Liver (tissue), 8 donors: ENCODE measurements at regions not wholly inside any gene's neighbourhood (a gene's known extent, or its start where the extent isn't known, plus 50 kb on each side); places are given as distances from the start of the nearest gene placed in this dataset.

Source experiments
- DNase-seq: peaks from one replicate; pipeline ENCODE4 v3.0.0-alpha.2; 2017; ENCODE audit warnings: low spot score
- H3K27ac ChIP-seq, 2 donors: one replicate each; pipeline ENCODE4 v1.7.0; 2013; ENCODE audit warnings: inconsistent platforms in 2 of 2, low read length in 2 of 2, control low read depth in 1 of 2, low read depth in 1 of 2, mild to moderate bottlenecking in 1 of 2
- H3K27me3 ChIP-seq, 4 donors: one replicate each; pipeline versions ENCODE4 v1.6.1 to v1.7.0; 2013; ENCODE audit warnings: low read length in 3 of 4, inconsistent platforms in 1 of 4, mild to moderate bottlenecking in 1 of 4, moderate library complexity in 1 of 4; ENCODE audit not compliant: control insufficient read depth in 4 of 4, insufficient read depth in 4 of 4
- H3K36me3 ChIP-seq, 4 donors: one replicate each; pipeline versions ENCODE4 v1.6.1 to v1.7.0; 2013; ENCODE audit warnings: low read length in 3 of 4, mild to moderate bottlenecking in 3 of 4, low read depth in 1 of 4, moderate library complexity in 1 of 4; ENCODE audit not compliant: control insufficient read depth in 4 of 4, insufficient read depth in 3 of 4
- H3K4me1 ChIP-seq, 4 donors: one replicate each; pipeline versions ENCODE4 v1.6.1 to v1.7.0; 2013; ENCODE audit warnings: low read length in 3 of 4, mild to moderate bottlenecking in 3 of 4, moderate library complexity in 1 of 4; ENCODE audit not compliant: control insufficient read depth in 4 of 4, insufficient read depth in 4 of 4
- H3K4me3 ChIP-seq, 3 donors: one replicate each; pipeline versions ENCODE4 v1.6.1 to v1.7.0; 2013; ENCODE audit warnings: low read length in 3 of 3, control low read depth in 1 of 3, low read depth in 1 of 3, mild to moderate bottlenecking in 1 of 3
- H3K9ac ChIP-seq, 2 donors: one replicate each; pipeline ENCODE4 v1.7.0; 2013; ENCODE audit warnings: low read length in 2 of 2, mild to moderate bottlenecking in 2 of 2, moderate library complexity in 2 of 2, control low read depth in 1 of 2, low read depth in 1 of 2
- H3K9me3 ChIP-seq, 4 donors: one replicate each; pipeline versions ENCODE4 v1.6.1 to v1.7.0; 2013; ENCODE audit warnings: low read length in 3 of 4; ENCODE audit not compliant: control insufficient read depth in 4 of 4
- ATF3 ChIP-seq: IDR thresholded peaks from 2 replicates; pipeline ENCODE4 v1.6.1; 2016; ENCODE audit warnings: antibody characterized with exemption
- CTCF ChIP-seq: fragments of 150-350 bp; IDR thresholded peaks from 2 replicates; pipeline ENCODE4 v1.5.1; 2017; ENCODE audit warnings: improper control_type of control experiment, low read depth, low read length; ENCODE audit not compliant: missing input control
- EGR1 ChIP-seq, 2 donors: IDR thresholded peaks; 2 replicates each; pipeline ENCODE4 v1.6.1; 2016 to 2018; ENCODE audit warnings: antibody characterized with exemption in 2 of 2, low read depth in 2 of 2
- FOXA1 ChIP-seq: IDR thresholded peaks from 2 replicates; pipeline ENCODE4 v1.6.1; 2016; ENCODE audit warnings: antibody characterized with exemption
- FOXA2 ChIP-seq: IDR thresholded peaks from 2 replicates; pipeline ENCODE4 v1.6.1; 2016; ENCODE audit warnings: antibody characterized with exemption
- GABPA ChIP-seq, 2 donors: IDR thresholded peaks in 1 of 2; conservative IDR thresholded peaks in 1 of 2; 2 replicates each; pipeline ENCODE4 v1.6.1; 2016; ENCODE audit warnings: antibody characterized with exemption in 2 of 2, mild to moderate bottlenecking in 1 of 2, moderate library complexity in 1 of 2
- HNF4A ChIP-seq, 2 donors: conservative IDR thresholded peaks; 2 replicates each; pipeline ENCODE4 v1.6.1; 2016; ENCODE audit warnings: antibody characterized with exemption in 2 of 2, mild to moderate bottlenecking in 2 of 2
- HNF4G ChIP-seq: IDR thresholded peaks from 2 replicates; pipeline ENCODE4 v1.6.1; 2016; ENCODE audit warnings: antibody characterized with exemption
- JUND ChIP-seq, 2 donors: IDR thresholded peaks; 2 replicates each; pipeline ENCODE4 v1.6.1; 2016; ENCODE audit warnings: antibody characterized with exemption in 2 of 2
- MAX ChIP-seq: IDR thresholded peaks from 2 replicates; pipeline ENCODE4 v1.6.1; 2016; ENCODE audit warnings: antibody characterized with exemption
- NR2F2 ChIP-seq: IDR thresholded peaks from 2 replicates; pipeline ENCODE4 v1.6.1; 2016; ENCODE audit warnings: antibody characterized with exemption
- RAD21 ChIP-seq, 2 donors: IDR thresholded peaks; 2 replicates each; pipeline ENCODE4 v1.6.1; 2016; ENCODE audit warnings: antibody characterized with exemption in 2 of 2, mild to moderate bottlenecking in 2 of 2
- REST ChIP-seq: IDR thresholded peaks from 2 replicates; pipeline ENCODE4 v1.6.1; 2016; ENCODE audit warnings: antibody characterized with exemption, mild to moderate bottlenecking
- RXRA ChIP-seq, 2 donors: IDR thresholded peaks; 2 replicates each; pipeline ENCODE4 v1.6.1; 2017 to 2018; ENCODE audit warnings: antibody characterized with exemption in 2 of 2, mild to moderate bottlenecking in 1 of 2
- SP1 ChIP-seq: IDR thresholded peaks from 2 replicates; pipeline ENCODE4 v1.6.1; 2018; ENCODE audit warnings: antibody characterized with exemption, mild to moderate bottlenecking
- TAF1 ChIP-seq: conservative IDR thresholded peaks from 2 replicates; pipeline ENCODE4 v1.6.1; 2016; ENCODE audit warnings: antibody characterized with exemption, mild to moderate bottlenecking
- YY1 ChIP-seq: IDR thresholded peaks from 2 replicates; pipeline ENCODE4 v1.6.1; 2016; ENCODE audit warnings: antibody characterized with exemption, mild to moderate bottlenecking
- ZBTB33 ChIP-seq: IDR thresholded peaks from 2 replicates; pipeline ENCODE4 v1.6.1; 2016; ENCODE audit warnings: antibody characterized with exemption
- WGBS: extraction: QIAGEN DNeasy Blood & Tissue Kit; methylation state at CpG from one replicate; pipeline ENCODE4 v1.1.7; 2013; 5-methylcytosine and 5-hydroxymethylcytosine counted together
- donor health status: healthy.
- donor health status: healthy.
- donor health status: healthy.
- donor health status: healthy.
- donor health status: healthy.

GRCh38 chr7:124692425-124692824 is 73.2 kb downstream of the GPR37 start:
- Histone ChIP-seq H3K27me3 (no peaks in the 10 kb centered on the region), H3K4me3 (no peak overlapping the region), H3K27ac (no peak overlapping the region), H3K9ac (no peak overlapping the region), H3K4me1 (no peaks in the 10 kb centered on the region), H3K9me3 (no peaks in the 10 kb centered on the region), H3K36me3 (no peaks in the 10 kb centered on the region)
- no peak for DNase-seq
- WGBS: 84% methylated on average over 1 of the region's 1 CpG
- TF ChIP-seq RXRA (IDR thresholded peaks at IDR 0.05) (no peak), YY1 (no peak), HNF4A (conservative IDR thresholded peaks at IDR 0.05) (no peak), NR2F2 (no peak), TAF1 (no peak), REST (no peak), MAX (no peak), FOXA1 (no peak), FOXA2 (no peak), CTCF (no peak), SP1 (no peak), RAD21 (IDR thresholded peaks at IDR 0.05) (no peak), ZBTB33 (no peak), HNF4G (no peak), ATF3 (no peak), JUND (IDR thresholded peaks at IDR 0.05) (no peak), GABPA (IDR thresholded peaks at IDR 0.05 in 1 of 2, conservative IDR thresholded peaks at IDR 0.05 in 1 of 2) (no peak)

GRCh38 chr7:124690840-124691239 is 74.8 kb downstream of the GPR37 start:
- no peak overlapping the region for H3K4me3 ChIP-seq
- no peak overlapping the region for H3K27ac ChIP-seq
- no peak for TF ChIP-seq TAF1
- TF ChIP-seq HNF4G: no peak
- no peak for TF ChIP-seq JUND (IDR thresholded peaks at IDR 0.05)
- no peak for TF ChIP-seq EGR1 (IDR thresholded peaks at IDR 0.05; ENCODE audit: low read depth in 2 of 2)
- TF ChIP-seq NR2F2: no peak
- TF ChIP-seq FOXA2: no peak
- no peak for TF ChIP-seq FOXA1
- TF ChIP-seq MAX: no peak
- TF ChIP-seq SP1: no peak
- H3K27me3 ChIP-seq: no peaks in the 10 kb centered on the region
- no peaks in the 10 kb centered on the region for H3K36me3 ChIP-seq
- no peaks in the 10 kb centered on the region for H3K9me3 ChIP-seq
- no peak overlapping the region for H3K9ac ChIP-seq
- DNase-seq: no peak
- no peaks in the 10 kb centered on the region for H3K4me1 ChIP-seq
